CD8-positive, alpha-beta memory T cell (primary cell): ENCODE measurements at regions not wholly inside any gene's neighbourhood (a gene's known extent, or its start where the extent isn't known, plus 50 kb on each side); places are given as distances from the start of the nearest gene placed in this dataset.
A peak's percentile ranks its signal among the peaks of the same experiment; 100 is the strongest.

ENCODE experiments used
- CTCF ChIA-PET: fragments of 350-600 bp; sonication (Branson Sonifier 250); formaldehyde crosslinking; loops from one replicate; lab custom pipeline; 2021; ENCODE audit warnings: antibody characterized with exemption; lab: Charles Lee
- POLR2A ChIA-PET: fragments of 350-600 bp; sonication (Branson Sonifier 250); formaldehyde crosslinking; loops from one replicate; lab custom pipeline; 2021; ENCODE audit warnings: antibody characterized with exemption; lab: Charles Lee
- DNase-seq, 5 donors: peaks; one replicate each; pipeline versions ENCODE4 v3.0.0 to v3.0.0-alpha.2; 2020 to 2022; ENCODE audit warnings: mixed read lengths in 1 of 5
- H3K27ac ChIP-seq: one replicate; pipeline ENCODE4 v1.7.0; 2013; ENCODE audit warnings: low read depth, mild to moderate bottlenecking, low read length, moderate library complexity
- H3K27me3 ChIP-seq: 2 replicates; pipeline ENCODE4 v1.7.0; 2013; ENCODE audit warnings: low read length, mild to moderate bottlenecking; ENCODE audit not compliant: insufficient read depth, poor library complexity, severe bottlenecking
- H3K36me3 ChIP-seq: 2 replicates; pipeline ENCODE4 v1.7.0; 2013; ENCODE audit warnings: mild to moderate bottlenecking, low read length, moderate library complexity; ENCODE audit not compliant: insufficient read depth
- H3K4me1 ChIP-seq: 2 replicates; pipeline ENCODE4 v1.7.0; 2013; ENCODE audit warnings: mild to moderate bottlenecking, low read length, moderate library complexity; ENCODE audit not compliant: insufficient read depth
- H3K4me3 ChIP-seq: 2 replicates; pipeline ENCODE4 v1.7.0; 2013; ENCODE audit warnings: mild to moderate bottlenecking, low read length
- H3K9me3 ChIP-seq: 2 replicates; pipeline ENCODE4 v1.7.0; 2013; ENCODE audit warnings: mild to moderate bottlenecking, low read length
- H3K27ac Mint-ChIP-seq, 8 donors: one replicate each; pipeline ENCODE4 v1.8.0; 2020 to 2021; ENCODE audit warnings: mixed read lengths in 8 of 8, mild to moderate bottlenecking in 6 of 8, inconsistent platforms in 3 of 8, moderate library complexity in 3 of 8
- H3K27me3 Mint-ChIP-seq, 2 donors: one replicate each; pipeline ENCODE4 v1.8.0; 2020 to 2021; ENCODE audit warnings: mixed read lengths in 2 of 2, mild to moderate bottlenecking in 1 of 2, moderate library complexity in 1 of 2
- H3K36me3 Mint-ChIP-seq, 3 donors: one replicate each; pipeline ENCODE4 v1.8.0; 2020 to 2021; ENCODE audit warnings: mixed read lengths in 3 of 3, inconsistent platforms in 1 of 3, mild to moderate bottlenecking in 1 of 3
- H3K4me1 Mint-ChIP-seq, 3 donors: one replicate each; pipeline ENCODE4 v1.8.0; 2020 to 2021; ENCODE audit warnings: mixed read lengths in 3 of 3, inconsistent platforms in 1 of 3, mild to moderate bottlenecking in 1 of 3
- H3K4me3 Mint-ChIP-seq, 7 donors: one replicate each; pipeline ENCODE4 v1.8.0; 2020 to 2021; ENCODE audit warnings: mixed read lengths in 7 of 7, mild to moderate bottlenecking in 6 of 7, moderate library complexity in 4 of 7, inconsistent platforms in 2 of 7
- H3K9me3 Mint-ChIP-seq, 5 donors: one replicate each; pipeline ENCODE4 v1.8.0; 2020 to 2022; ENCODE audit warnings: mixed read lengths in 5 of 5, mild to moderate bottlenecking in 3 of 5, moderate library complexity in 2 of 5, inconsistent platforms in 1 of 5

- CTCF ChIA-PET, result no interaction called here
- H3K9me3 Mint-ChIP-seq, result peaks cover 9 to 15% (median 12%) of the 10 kb centered on the region in 5 donors
- Histone ChIP-seq H3K36me3 (no peaks in the 10 kb centered on the region), H3K27ac (no peak overlapping the region), H3K4me3 (no peak overlapping the region), H3K4me1 (peaks cover 7% of the 10 kb centered on the region), H3K27me3 (no peaks in the 10 kb centered on the region), H3K9me3 (no peaks in the 10 kb centered on the region)
- no peaks in the 10 kb centered on the region for H3K27me3 Mint-ChIP-seq
- POLR2A ChIA-PET, result no interaction called here
- H3K4me3 Mint-ChIP-seq, result peak overlapping the region in 3 of 7 donors; percentile 5 to 71 (median 50)
- peak overlapping the region in 4 of 8 donors; percentile 8 to 79 (median 52) for H3K27ac Mint-ChIP-seq
- peaks cover 0 to 3% (median 0%) of the 10 kb centered on the region in 3 donors for H3K36me3 Mint-ChIP-seq
- peak in 1 of 5 donors; percentile 30 for DNase-seq
- H3K4me1 Mint-ChIP-seq, result peaks cover 4 to 13% (median 4%) of the 10 kb centered on the region in 3 donors
Observed at GRCh38 chr7:47647181-47647917, 65.4 kb upstream of the TNS3 start.

- POLR2A ChIA-PET, result no interaction called here
- CTCF ChIA-PET, result no interaction called here
- Mint-ChIP-seq H3K4me3 (no peak overlapping the region), H3K27me3 (peaks cover 0 to 1% of the 10 kb centered on the region in 2 donors), H3K9me3 (peaks cover 13 to 15% (median 14%) of the 10 kb centered on the region in 5 donors), H3K36me3 (peaks cover 0 to 3% (median 0%) of the 10 kb centered on the region in 3 donors), H3K4me1 (peaks cover 4 to 13% (median 4%) of the 10 kb centered on the region in 3 donors), H3K27ac (no peak overlapping the region)
- DNase-seq, result no peak
- no peaks in the 10 kb centered on the region for H3K9me3 ChIP-seq
- H3K4me1 ChIP-seq, result peaks cover 7% of the 10 kb centered on the region
- H3K36me3 ChIP-seq, result no peaks in the 10 kb centered on the region
- no peak overlapping the region for H3K27ac ChIP-seq
- no peak overlapping the region for H3K4me3 ChIP-seq
- no peaks in the 10 kb centered on the region for H3K27me3 ChIP-seq
Observed at GRCh38 chr7:47643716-47644400, 61.9 kb upstream of the TNS3 start.

- Histone ChIP-seq H3K4me1 (no peaks in the 10 kb centered on the region), H3K27me3 (no peaks in the 10 kb centered on the region), H3K9me3 (no peaks in the 10 kb centered on the region), H3K36me3 (no peaks in the 10 kb centered on the region), H3K27ac (no peak overlapping the region), H3K4me3 (no peak overlapping the region)
- H3K9me3 Mint-ChIP-seq, result peaks cover 12 to 18% (median 15%) of the 10 kb centered on the region in 5 donors
- H3K4me1 Mint-ChIP-seq, result no peaks in the 10 kb centered on the region
- H3K36me3 Mint-ChIP-seq, result peaks cover 0 to 3% (median 0%) of the 10 kb centered on the region in 3 donors
- ChIA-PET POLR2A (interaction anchor here (0.6 kb wide), 1 partner anchor 16 kb away, joined by 3 read pairs; no protein-coding TSS in a partner anchor), CTCF (interaction anchor here (1.1 kb wide), 1 partner anchor 10 kb away, joined by 3 read pairs; no protein-coding TSS in a partner anchor)
- DNase-seq, result no peak
- no peak overlapping the region for H3K27ac Mint-ChIP-seq
- peaks cover 0 to 1% of the 10 kb centered on the region in 2 donors for H3K27me3 Mint-ChIP-seq
- no peak overlapping the region for H3K4me3 Mint-ChIP-seq
Observed at GRCh38 chr7:47640265-47640664, 58.4 kb upstream of the TNS3 start.

- ChIA-PET CTCF (no interaction called here), POLR2A (no interaction called here)
- H3K4me3 Mint-ChIP-seq, result no peak overlapping the region
- no peaks in the 10 kb centered on the region for H3K4me1 Mint-ChIP-seq
- H3K27ac Mint-ChIP-seq, result no peak overlapping the region
- Histone ChIP-seq H3K27me3 (no peaks in the 10 kb centered on the region), H3K4me1 (no peaks in the 10 kb centered on the region), H3K9me3 (no peaks in the 10 kb centered on the region), H3K4me3 (no peak overlapping the region), H3K36me3 (no peaks in the 10 kb centered on the region), H3K27ac (no peak overlapping the region)
- H3K36me3 Mint-ChIP-seq, result peaks cover 0 to 3% (median 0%) of the 10 kb centered on the region in 3 donors
- no peak for DNase-seq
- peaks cover 6 to 14% (median 10%) of the 10 kb centered on the region in 5 donors for H3K9me3 Mint-ChIP-seq
- peaks cover 0 to 1% of the 10 kb centered on the region in 2 donors for H3K27me3 Mint-ChIP-seq
Observed at GRCh38 chr7:47639495-47640110, 57.7 kb upstream of the TNS3 start.

GRCh38 chr7:47638679-47639315 is 56.9 kb upstream of the TNS3 start:
- Mint-ChIP-seq H3K9me3 (peaks cover 4 to 14% (median 6%) of the 10 kb centered on the region in 5 donors), H3K4me3 (no peak overlapping the region), H3K36me3 (peaks cover 0 to 3% (median 0%) of the 10 kb centered on the region in 3 donors), H3K4me1 (no peaks in the 10 kb centered on the region), H3K27ac (no peak overlapping the region), H3K27me3 (peaks cover 0 to 1% of the 10 kb centered on the region in 2 donors)
- Histone ChIP-seq H3K4me3 (no peak overlapping the region), H3K4me1 (no peaks in the 10 kb centered on the region), H3K27ac (no peak overlapping the region), H3K27me3 (no peaks in the 10 kb centered on the region), H3K9me3 (no peaks in the 10 kb centered on the region), H3K36me3 (no peaks in the 10 kb centered on the region)
- DNase-seq, result no peak
- POLR2A ChIA-PET, result no interaction called here
- CTCF ChIA-PET, result no interaction called here

- Histone ChIP-seq H3K27me3 (no peaks in the 10 kb centered on the region), H3K4me1 (no peaks in the 10 kb centered on the region), H3K9me3 (no peaks in the 10 kb centered on the region), H3K4me3 (no peak overlapping the region), H3K36me3 (no peaks in the 10 kb centered on the region), H3K27ac (no peak overlapping the region)
- H3K27me3 Mint-ChIP-seq, result peaks cover 0 to 1% of the 10 kb centered on the region in 2 donors
- no peak overlapping the region for H3K27ac Mint-ChIP-seq
- ChIA-PET CTCF (no interaction called here), POLR2A (no interaction called here)
- no peaks in the 10 kb centered on the region for H3K36me3 Mint-ChIP-seq
- peaks cover 0 to 11% (median 1%) of the 10 kb centered on the region in 5 donors for H3K9me3 Mint-ChIP-seq
- DNase-seq, result no peak
- no peaks in the 10 kb centered on the region for H3K4me1 Mint-ChIP-seq
- H3K4me3 Mint-ChIP-seq, result no peak overlapping the region
Observed at GRCh38 chr7:47636433-47637175, 54.7 kb upstream of the TNS3 start.

- peaks cover 0 to 11% (median 0%) of the 10 kb centered on the region in 5 donors for H3K9me3 Mint-ChIP-seq
- no peak overlapping the region for H3K4me3 ChIP-seq
- peaks cover 0 to 1% of the 10 kb centered on the region in 2 donors for H3K27me3 Mint-ChIP-seq
- POLR2A ChIA-PET, result no interaction called here
- DNase-seq, result no peak
- H3K9me3 ChIP-seq, result no peaks in the 10 kb centered on the region
- H3K4me1 ChIP-seq, result no peaks in the 10 kb centered on the region
- H3K4me1 Mint-ChIP-seq, result no peaks in the 10 kb centered on the region
- H3K27me3 ChIP-seq, result no peaks in the 10 kb centered on the region
- H3K4me3 Mint-ChIP-seq, result no peak overlapping the region
- no peak overlapping the region for H3K27ac Mint-ChIP-seq
- no peaks in the 10 kb centered on the region for H3K36me3 Mint-ChIP-seq
- no peaks in the 10 kb centered on the region for H3K36me3 ChIP-seq
- CTCF ChIA-PET, result no interaction called here
- H3K27ac ChIP-seq, result no peak overlapping the region
Observed at GRCh38 chr7:47636081-47636432, 54.1 kb upstream of the TNS3 start.
